ENCODE measurements at regions not wholly inside any gene's neighbourhood (a gene's known extent, or its start where the extent isn't known, plus 50 kb on each side); places are given as distances from the start of the nearest gene placed in this dataset.

- Histone ChIP-seq H4K20me1 (ENCODE audit: insufficient read depth) (no peaks in the 10 kb centered on the region), H3K9me2 (ENCODE audit: insufficient read depth, low read length) (no peaks in the 10 kb centered on the region), H3K4me2 (ENCODE audit: low read length) (no peak overlapping the region), H3K4me3 (ENCODE audit: low read length) (no peak overlapping the region), H3F3A (ENCODE audit: insufficient read depth, low read length, poor library complexity, severe bottlenecking) (no peaks in the 10 kb centered on the region), H3K9me3 (ENCODE audit: low read length) (no peaks in the 10 kb centered on the region), H3K9ac (ENCODE audit: low read length) (no peak overlapping the region), H3K36me3 (ENCODE audit: insufficient read depth, low read length) (no peaks in the 10 kb centered on the region), H3K27ac (ENCODE audit: low read length) (no peak overlapping the region), H3K79me2 (replicated peaks; ENCODE audit: insufficient read depth, low read length) (no peaks in the 10 kb centered on the region), H2AFZ (ENCODE audit: low read depth, low read length) (no peak overlapping the region), H3K27me3 (ENCODE audit: insufficient read depth, low read depth, low read length) (no peaks in the 10 kb centered on the region)
- TF ChIP-seq EP300 (conservative IDR thresholded peaks at IDR 0.05; ENCODE audit: poor library complexity, severe bottlenecking), result no peak
- TF ChIP-seq REST (IDR thresholded peaks at IDR 0.05; ENCODE audit: borderline replicate concordance), result no peak
- TF ChIP-seq RAD21 (conservative IDR thresholded peaks at IDR 0.05), result no peak
- TF ChIP-seq TAF1 (IDR thresholded peaks at IDR 0.05; ENCODE audit: low read depth), result no peak
- no peak for TF ChIP-seq CTCF (IDR thresholded peaks at IDR 0.05; ENCODE audit: poor library complexity, severe bottlenecking)
- no peak for TF ChIP-seq EZH2 (IDR thresholded peaks at IDR 0.05; ENCODE audit: borderline replicate concordance, insufficient read depth, low read length, poor library complexity, severe bottlenecking)
- TF ChIP-seq SMC3 (conservative IDR thresholded peaks at IDR 0.05; ENCODE audit: poor library complexity), result no peak
- TF ChIP-seq POLR2AphosphoS5 (IDR thresholded peaks at IDR 0.05), result no peak
- no peak for TF ChIP-seq MXI1 (conservative IDR thresholded peaks at IDR 0.05; ENCODE audit: poor library complexity, severe bottlenecking)
These were observed 65.4 kb upstream of the CLDN18 start for GRCh38 chr3:137944593-137944992.

- H3K9ac ChIP-seq (ENCODE audit: low read length), result no peak overlapping the region
- H3K4me2 ChIP-seq (ENCODE audit: low read length), result no peak overlapping the region
- no peak overlapping the region for H3K4me3 ChIP-seq (ENCODE audit: low read length)
- H3K27ac ChIP-seq (ENCODE audit: low read length), result no peak overlapping the region
- H3K36me3 ChIP-seq (ENCODE audit: insufficient read depth, low read length), result no peaks in the 10 kb centered on the region
- no peaks in the 10 kb centered on the region for H3F3A ChIP-seq (ENCODE audit: insufficient read depth, low read length, poor library complexity, severe bottlenecking)
- H4K20me1 ChIP-seq (ENCODE audit: insufficient read depth), result no peaks in the 10 kb centered on the region
- H3K79me2 ChIP-seq (replicated peaks; ENCODE audit: insufficient read depth, low read length), result no peaks in the 10 kb centered on the region
- H3K27me3 ChIP-seq (ENCODE audit: insufficient read depth, low read depth, low read length), result no peaks in the 10 kb centered on the region
- no peak for TF ChIP-seq REST (IDR thresholded peaks at IDR 0.05; ENCODE audit: borderline replicate concordance)
- TF ChIP-seq EZH2 (IDR thresholded peaks at IDR 0.05; ENCODE audit: borderline replicate concordance, insufficient read depth, low read length, poor library complexity, severe bottlenecking), result no peak
- no peak for TF ChIP-seq EP300 (conservative IDR thresholded peaks at IDR 0.05; ENCODE audit: poor library complexity, severe bottlenecking)
- no peak for TF ChIP-seq MXI1 (conservative IDR thresholded peaks at IDR 0.05; ENCODE audit: poor library complexity, severe bottlenecking)
- TF ChIP-seq SMC3 (conservative IDR thresholded peaks at IDR 0.05; ENCODE audit: poor library complexity), result peak; percentile 82
- TF ChIP-seq POLR2AphosphoS5 (IDR thresholded peaks at IDR 0.05), result no peak
- peak; percentile 75 for TF ChIP-seq CTCF (IDR thresholded peaks at IDR 0.05; ENCODE audit: poor library complexity, severe bottlenecking)
- no peak for TF ChIP-seq TAF1 (IDR thresholded peaks at IDR 0.05; ENCODE audit: low read depth)
- TF ChIP-seq RAD21 (conservative IDR thresholded peaks at IDR 0.05), result peak; percentile 81
- no peak overlapping the region for H2AFZ ChIP-seq (ENCODE audit: low read depth, low read length)
- H3K9me2 ChIP-seq (ENCODE audit: insufficient read depth, low read length), result no peaks in the 10 kb centered on the region
- no peaks in the 10 kb centered on the region for H3K9me3 ChIP-seq (ENCODE audit: low read length)
These were observed 63.5 kb upstream of the CLDN18 start for GRCh38 chr3:137946356-137946973.

Measured in neural cell (in vitro differentiated cells).